Right lobe of liver (tissue), 4 donors: ENCODE measurements at regions not wholly inside any gene's neighbourhood (a gene's known extent, or its start where the extent isn't known, plus 50 kb on each side); places are given as distances from the start of the nearest gene placed in this dataset.

Experiments used
- CTCF ChIP-seq, 4 donors: fragments of 200-600 bp in 3 of 4; fragments of 450-650 bp in 1 of 4; IDR thresholded peaks; one replicate each; pipeline versions ENCODE4 v1.5.1 to v1.8.0; 2016 to 2022; ENCODE audit warnings: antibody characterized with exemption in 4 of 4, mild to moderate bottlenecking in 2 of 4
- POLR2A ChIP-seq: fragments of 450-650 bp; IDR thresholded peaks from one replicate; pipeline ENCODE4 v1.6.1; 2017; ENCODE audit warnings: antibody characterized with exemption, mild to moderate bottlenecking
- donor health status: DM: no; HTN: no; CAD: no.
- donor health status: DM: no; HTN: no; CAD: no.
- donor health status: DM: no; HTN: yes; CAD: no.

DNA sequence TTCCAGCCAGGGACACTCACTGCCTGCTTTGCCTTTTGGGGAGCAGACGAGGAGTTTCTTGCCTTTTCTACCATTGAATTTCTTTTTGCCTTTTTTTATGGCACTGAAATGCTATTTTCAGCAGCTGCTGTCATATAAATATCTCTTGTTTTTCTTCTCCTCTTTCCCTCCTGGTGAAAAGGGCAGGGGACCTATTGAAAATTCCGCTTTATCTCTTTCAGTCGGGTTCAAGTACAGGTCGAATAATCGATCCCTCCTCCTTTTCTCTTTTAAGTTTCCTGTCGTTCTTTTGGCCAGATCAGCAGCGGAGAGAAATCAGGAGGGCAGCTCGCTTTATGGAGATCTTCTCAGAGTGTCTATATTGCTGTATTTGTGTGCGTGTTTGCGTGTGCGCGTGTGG, 67.4 kb upstream of the CASZ1 start:
- TF ChIP-seq CTCF (IDR thresholded peaks at IDR 0.05) (no peak), POLR2A (no peak)
